Calu3 (cell line): ENCODE measurements at regions not wholly inside any gene's neighbourhood (a gene's known extent, or its start where the extent isn't known, plus 50 kb on each side); places are given as distances from the start of the nearest gene placed in this dataset.

ENCODE experiments used
- BruUV-seq: library from RNA; stranded (reverse); fragments of 400-500 nt; replicated peaks from 2 replicates; lab custom pipeline; 2021; lab: Mats Ljungman, UMichigan
- CTCF ChIA-PET: fragments of 300-600 bp; sonication (Branson Sonifier 250); formaldehyde crosslinking; loops from one replicate; lab custom pipeline; 2022; ENCODE audit warnings: antibody characterized with exemption; lab: Charles Lee
- DNase-seq: peaks from one replicate; pipeline ENCODE4 v3.0.0; 2022
- H3K27ac Mint-ChIP-seq: one replicate; pipeline ENCODE4 v1.8.0; 2022; ENCODE audit warnings: mixed read lengths; ENCODE audit not compliant: unreplicated experiment
- H3K27me3 Mint-ChIP-seq: one replicate; pipeline ENCODE4 v1.8.0; 2022; ENCODE audit warnings: mixed read lengths; ENCODE audit not compliant: unreplicated experiment
- H3K36me3 Mint-ChIP-seq: one replicate; pipeline ENCODE4 v1.8.0; 2022; ENCODE audit warnings: mild to moderate bottlenecking, moderate library complexity, mixed read lengths; ENCODE audit not compliant: insufficient read depth, unreplicated experiment
- H3K4me1 Mint-ChIP-seq: one replicate; pipeline ENCODE4 v1.8.0; 2022; ENCODE audit warnings: mild to moderate bottlenecking, low read depth, mixed read lengths; ENCODE audit not compliant: unreplicated experiment
- H3K4me3 Mint-ChIP-seq: one replicate; pipeline ENCODE4 v1.8.0; 2022; ENCODE audit warnings: mild to moderate bottlenecking, low read depth, moderate library complexity, mixed read lengths; ENCODE audit not compliant: unreplicated experiment
- H3K9me3 Mint-ChIP-seq: one replicate; pipeline ENCODE4 v1.8.0; 2022; ENCODE audit warnings: low read depth, mixed read lengths; ENCODE audit not compliant: unreplicated experiment
- CTCF ChIP-seq: fragments of 200-600 bp; IDR thresholded peaks from one replicate; pipeline ENCODE4 v1.8.0; 2022; ENCODE audit warnings: antibody characterized with exemption; ENCODE audit not compliant: unreplicated experiment
- intact Hi-C: fragments of 100-400 bp; cut with micrococcal nuclease; formaldehyde crosslinking; loops from one replicate; pipeline ENCODE4 v1.10.0; 2022; ENCODE audit not compliant: unreplicated experiment

- H3K9me3 Mint-ChIP-seq, result peaks cover 9% of the 10 kb centered on the region
- no peaks in the 10 kb centered on the region for H3K36me3 Mint-ChIP-seq
- H3K27ac Mint-ChIP-seq, result no peak overlapping the region
- BruUV-seq, result no TSS peak
- intact Hi-C loops, result no loop called here
- no peak for DNase-seq
- H3K4me1 Mint-ChIP-seq, result no peaks in the 10 kb centered on the region
- no peak for TF ChIP-seq CTCF
- no peak overlapping the region for H3K4me3 Mint-ChIP-seq
- CTCF ChIA-PET, result no interaction called here
- no peaks in the 10 kb centered on the region for H3K27me3 Mint-ChIP-seq
These were observed 358.7 kb upstream of the MGMT start for GRCh38 chr10:129108378-129108777.

GRCh38 chr10:129108994-129109393 is 358.0 kb upstream of the MGMT start:
- CTCF ChIA-PET, result no interaction called here
- no TSS peak for BruUV-seq
- Mint-ChIP-seq H3K9me3 (peaks cover 9% of the 10 kb centered on the region), H3K4me3 (no peak overlapping the region), H3K4me1 (no peaks in the 10 kb centered on the region), H3K36me3 (no peaks in the 10 kb centered on the region), H3K27ac (no peak overlapping the region), H3K27me3 (no peaks in the 10 kb centered on the region)
- intact Hi-C loops, result no loop called here
- TF ChIP-seq CTCF, result no peak
- no peak for DNase-seq

GRCh38 chr10:129110780-129111179 is 356.3 kb upstream of the MGMT start:
- DNase-seq, result no peak
- Mint-ChIP-seq H3K9me3 (peaks cover 9% of the 10 kb centered on the region), H3K4me3 (no peak overlapping the region), H3K27me3 (no peaks in the 10 kb centered on the region), H3K36me3 (no peaks in the 10 kb centered on the region), H3K27ac (no peak overlapping the region), H3K4me1 (no peaks in the 10 kb centered on the region)
- BruUV-seq, result no TSS peak
- no peak for TF ChIP-seq CTCF
- intact Hi-C loops, result no loop called here
- CTCF ChIA-PET, result no interaction called here

- no peak for TF ChIP-seq CTCF
- Mint-ChIP-seq H3K4me1 (no peaks in the 10 kb centered on the region), H3K4me3 (no peak overlapping the region), H3K9me3 (peaks cover 8% of the 10 kb centered on the region), H3K27me3 (no peaks in the 10 kb centered on the region), H3K27ac (no peak overlapping the region), H3K36me3 (no peaks in the 10 kb centered on the region)
- CTCF ChIA-PET, result interaction anchor here (0.5 kb wide), 1 partner anchor 22 kb away, joined by 3 read pairs; no protein-coding TSS in a partner anchor
- no TSS peak for BruUV-seq
- intact Hi-C loops, result no loop called here
- no peak for DNase-seq
These were observed 355.1 kb upstream of the MGMT start for GRCh38 chr10:129111922-129112321.

GRCh38 chr10:129114588-129114987 is 352.5 kb upstream of the MGMT start:
- no peak for DNase-seq
- no peak for TF ChIP-seq CTCF
- Mint-ChIP-seq H3K27me3 (no peaks in the 10 kb centered on the region), H3K9me3 (peaks cover 7% of the 10 kb centered on the region), H3K36me3 (no peaks in the 10 kb centered on the region), H3K4me1 (no peaks in the 10 kb centered on the region), H3K4me3 (no peak overlapping the region), H3K27ac (no peak overlapping the region)
- BruUV-seq, result no TSS peak
- intact Hi-C loops, result no loop called here
- CTCF ChIA-PET, result no interaction called here
